WTC11 (cell line): ENCODE measurements at regions not wholly inside any gene's neighbourhood (a gene's known extent, or its start where the extent isn't known, plus 50 kb on each side); places are given as distances from the start of the nearest gene placed in this dataset.

Experiments used
- AFF4 ChIP-seq: sonication (generic); formaldehyde crosslinking; IDR thresholded peaks from 2 replicates; pipeline ENCODE4 v1.8.1; 2023; ENCODE audit warnings: mild to moderate bottlenecking, missing genetic modification reagents, borderline replicate concordance
- CREM ChIP-seq: sonication (generic); formaldehyde crosslinking; IDR thresholded peaks from 2 replicates; pipeline ENCODE4 v1.8.1; 2022; ENCODE audit warnings: mild to moderate bottlenecking, missing genetic modification reagents, moderate library complexity
- E2F4 ChIP-seq: sonication (generic); formaldehyde crosslinking; IDR thresholded peaks from 2 replicates; pipeline ENCODE4 v1.8.1; 2022; ENCODE audit warnings: low read depth, mild to moderate bottlenecking, moderate library complexity, missing genetic modification reagents, borderline replicate concordance
- FOXK1 ChIP-seq: sonication (generic); formaldehyde crosslinking; IDR thresholded peaks from 2 replicates; pipeline ENCODE4 v1.8.0; 2022; ENCODE audit warnings: mild to moderate bottlenecking, moderate library complexity, missing genetic modification reagents
- FOXP4 ChIP-seq: sonication (generic); formaldehyde crosslinking; IDR thresholded peaks from 2 replicates; pipeline ENCODE4 v1.8.0; 2022; ENCODE audit warnings: mild to moderate bottlenecking, missing genetic modification reagents
- MAX ChIP-seq: sonication (generic); formaldehyde crosslinking; IDR thresholded peaks from 2 replicates; pipeline ENCODE4 v1.8.0; 2022; ENCODE audit warnings: mild to moderate bottlenecking, missing genetic modification reagents
- MLX ChIP-seq: sonication (generic); formaldehyde crosslinking; IDR thresholded peaks from 2 replicates; pipeline ENCODE4 v1.8.1; 2023; ENCODE audit warnings: mild to moderate bottlenecking, missing genetic modification reagents, moderate library complexity
- NR1H2 ChIP-seq: sonication (generic); formaldehyde crosslinking; IDR thresholded peaks from 2 replicates; pipeline ENCODE4 v1.9.0; 2021; ENCODE audit warnings: mild to moderate bottlenecking, moderate library complexity, missing genetic modification reagents
- NR2C2 ChIP-seq: sonication (generic); formaldehyde crosslinking; IDR thresholded peaks from 2 replicates; pipeline ENCODE4 v1.8.0; 2022; ENCODE audit warnings: mild to moderate bottlenecking, missing genetic modification reagents
- NR3C1 ChIP-seq: sonication (generic); formaldehyde crosslinking; conservative IDR thresholded peaks from 2 replicates; pipeline ENCODE4 v1.8.1; 2023; ENCODE audit warnings: low read depth, mild to moderate bottlenecking, missing genetic modification reagents
- TP53 ChIP-seq: sonication (generic); formaldehyde crosslinking; IDR thresholded peaks from 2 replicates; pipeline ENCODE4 v1.8.1; 2023; ENCODE audit warnings: mild to moderate bottlenecking, missing genetic modification reagents
- USF1 ChIP-seq: sonication (generic); formaldehyde crosslinking; IDR thresholded peaks from 2 replicates; pipeline ENCODE4 v1.8.0; 2022; ENCODE audit warnings: mild to moderate bottlenecking, missing genetic modification reagents
- USF2 ChIP-seq: sonication (generic); formaldehyde crosslinking; IDR thresholded peaks from 2 replicates; pipeline ENCODE4 v1.8.1; 2023; ENCODE audit warnings: mild to moderate bottlenecking, missing genetic modification reagents, moderate library complexity
- ZNF232 ChIP-seq: sonication (generic); formaldehyde crosslinking; IDR thresholded peaks from 2 replicates; pipeline ENCODE4 v1.8.0; 2022; ENCODE audit warnings: mild to moderate bottlenecking, missing genetic modification reagents
- ZNF425 ChIP-seq: fragments of 250-450 bp; sonication (Bioruptor Pico); conservative IDR thresholded peaks from 2 replicates; pipeline ENCODE4 v1.9.0; 2021; ENCODE audit warnings: mild to moderate bottlenecking

GRCh38 chr22:26852176-26852575 lies 194.8 kb downstream of the MIAT start (continued):
- TF ChIP-seq ZNF425 (CRISPR knock-in tag) (no peak), MAX (CRISPR knock-in tag) (peak; percentile 59; the same call in 1 of the 2 replicates), E2F4 (no peak), MLX (no peak), USF1 (CRISPR knock-in tag) (peak; percentile 50; the same call in 1 of the 2 replicates), NR3C1 (CRISPR knock-in tag) (0 out of 2 replicates have a peak, but pooled peaks have one; percentile 57), NR2C2 (CRISPR knock-in tag) (no peak), AFF4 (CRISPR knock-in tag) (no peak), CREM (CRISPR knock-in tag) (no peak), TP53 (CRISPR knock-in tag) (peak; percentile 82), FOXK1 (CRISPR knock-in tag) (0 out of 2 replicates have a peak, but pooled peaks have one; percentile 31), FOXP4 (peak; percentile 88), ZNF232 (CRISPR knock-in tag) (peak; percentile 57; the same call in 1 of the 2 replicates), USF2 (CRISPR knock-in tag) (peak; percentile 32; the same call in 1 of the 2 replicates), NR1H2 (CRISPR knock-in tag) (no peak)
- TF ChIP-seq, all 79 proteins: peak for 19
